GM19239 (cell line): ENCODE measurements at regions not wholly inside any gene's neighbourhood (a gene's known extent, or its start where the extent isn't known, plus 50 kb on each side); places are given as distances from the start of the nearest gene placed in this dataset.
"Not testable (repeated sequence)": the region's sequence is repeated elsewhere in the genome, so short reads cannot be mapped to it uniquely, and the experiment has no call there.

Experiments
- DNase-seq: peaks from one replicate; pipeline ENCODE4 v3.0.0; 2011; ENCODE audit warnings: low spot score; ENCODE audit not compliant: insufficient read length
- FAIRE-seq: peaks from 2 replicates; lab custom pipeline; 2011; peaks lifted over from hg19 to GRCh38; lab: Jason Lieb, UNC

DNA sequence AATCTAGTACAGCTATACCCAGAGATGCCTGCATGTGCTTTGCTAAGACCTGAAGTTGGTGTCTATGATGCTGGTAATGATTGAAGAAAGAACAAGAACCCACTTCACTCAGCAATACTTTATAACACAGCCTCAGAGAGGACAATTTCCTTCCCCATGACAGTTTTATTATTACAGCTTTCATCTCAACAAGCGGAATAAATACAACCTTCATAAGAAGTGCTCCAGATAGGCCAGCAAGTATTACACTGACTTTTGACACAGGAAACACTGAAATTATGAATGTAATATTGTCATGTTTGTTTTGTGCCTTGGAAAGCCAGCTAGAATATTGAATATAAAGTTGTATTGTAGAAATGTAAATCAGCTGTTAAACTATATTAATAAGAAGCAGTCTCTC is 557.4 kb upstream of the ARPP21 start:
- DNase-seq: no peak

DNA sequence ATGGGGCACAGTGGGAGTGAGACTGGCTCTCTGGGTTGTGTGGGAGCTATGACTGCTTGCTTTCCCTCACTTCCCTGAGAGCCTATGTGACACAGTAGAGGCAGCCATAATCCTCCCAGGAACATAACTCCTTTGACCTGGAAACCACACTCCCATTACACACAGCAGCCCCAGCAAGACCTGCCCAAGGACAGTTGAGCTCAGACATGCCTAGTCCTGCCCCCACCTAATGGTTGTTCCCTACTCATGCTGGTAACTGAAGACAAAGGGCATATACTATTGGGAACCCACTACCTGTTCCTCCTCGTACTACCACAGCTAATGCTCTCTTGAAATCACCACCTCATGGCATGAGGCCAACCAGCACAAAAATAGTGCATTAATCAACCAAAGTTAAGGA is 550.4 kb upstream of the ARPP21 start:
- DNase-seq: no peak
- FAIRE-seq: no peak

More for the DNA sequence above, 557.4 kb upstream of the ARPP21 start:
- FAIRE-seq: no peak

DNA sequence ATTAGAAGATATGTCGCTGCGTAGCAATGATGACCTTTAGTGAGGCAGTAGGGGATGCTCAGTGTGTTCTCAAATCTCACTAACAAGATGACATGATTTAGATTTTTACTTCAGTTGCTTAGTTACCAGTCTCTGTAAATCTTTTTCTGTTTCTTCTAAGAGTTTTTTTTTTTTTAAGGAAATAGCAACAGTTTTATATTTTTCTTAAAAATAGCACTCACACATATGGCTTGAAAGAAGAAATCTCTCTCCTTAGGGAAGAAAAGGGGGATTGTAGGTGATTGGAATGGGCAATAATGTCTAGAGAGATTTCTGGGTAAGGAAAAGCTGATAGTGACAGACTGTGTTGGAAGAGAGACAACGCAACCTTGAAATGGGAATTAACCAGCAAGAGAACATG is 524.6 kb upstream of the ARPP21 start:
- FAIRE-seq (no peak), DNase-seq (no peak)

DNA sequence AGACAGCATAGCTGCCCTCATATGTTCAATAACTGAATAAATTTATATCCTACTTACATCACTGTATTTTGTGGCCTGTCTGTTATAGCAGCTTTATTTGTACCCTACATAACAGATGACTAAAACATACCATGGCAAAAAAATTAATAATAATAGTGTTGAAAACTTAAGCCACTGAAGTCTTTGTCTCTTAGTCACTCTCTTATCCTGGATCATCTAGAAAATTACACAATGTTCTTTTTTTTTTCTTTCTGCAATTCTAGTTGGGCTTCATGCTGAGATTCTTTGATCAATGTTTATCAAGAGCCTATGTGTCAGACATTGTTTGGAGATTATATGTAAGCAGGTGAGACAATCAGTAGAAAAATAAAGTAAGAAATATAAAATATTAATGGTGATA is 519.3 kb upstream of the ARPP21 start:
- DNase-seq (no peak), FAIRE-seq (no peak)

DNA sequence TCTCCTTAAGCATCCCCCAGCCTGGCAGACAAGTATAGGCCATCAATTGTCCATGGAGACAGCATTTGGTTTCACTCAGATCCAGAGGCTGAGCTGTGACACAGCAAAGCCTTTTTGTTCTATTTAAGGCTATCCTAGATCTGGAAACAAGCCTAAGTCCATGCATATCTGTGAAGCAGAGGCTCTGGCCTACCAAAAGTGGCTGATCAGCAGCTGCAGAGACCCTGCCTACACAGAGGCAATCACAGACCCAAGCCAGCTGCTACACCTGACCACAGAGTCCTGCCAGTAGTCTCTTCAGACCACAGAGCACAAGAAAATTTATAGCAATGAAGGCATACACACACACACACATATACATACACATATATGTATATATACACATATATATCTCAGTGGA is 501.7 kb upstream of the ARPP21 start:
- no peak for FAIRE-seq
- no peak for DNase-seq

DNA sequence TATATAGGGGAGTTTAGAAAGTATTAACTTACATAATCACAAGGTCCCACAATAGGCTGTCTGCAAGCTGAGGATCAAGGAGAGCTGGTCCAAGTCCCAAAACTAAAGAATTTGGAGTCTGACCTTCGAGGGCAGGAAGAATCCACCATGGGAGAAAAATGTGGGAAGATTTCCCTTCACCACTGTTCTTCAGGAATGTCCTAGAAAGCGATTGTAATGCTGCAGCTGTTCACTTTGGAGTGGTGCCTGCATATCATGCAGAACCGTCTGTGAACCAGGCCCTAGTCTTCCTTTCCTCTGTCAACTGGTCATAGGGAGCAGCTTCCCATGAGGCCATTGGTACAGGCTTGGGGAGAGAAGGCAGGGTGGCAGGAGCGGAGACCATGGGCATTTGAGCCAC is 497.9 kb upstream of the ARPP21 start:
- DNase-seq (no peak), FAIRE-seq (no peak)

DNA sequence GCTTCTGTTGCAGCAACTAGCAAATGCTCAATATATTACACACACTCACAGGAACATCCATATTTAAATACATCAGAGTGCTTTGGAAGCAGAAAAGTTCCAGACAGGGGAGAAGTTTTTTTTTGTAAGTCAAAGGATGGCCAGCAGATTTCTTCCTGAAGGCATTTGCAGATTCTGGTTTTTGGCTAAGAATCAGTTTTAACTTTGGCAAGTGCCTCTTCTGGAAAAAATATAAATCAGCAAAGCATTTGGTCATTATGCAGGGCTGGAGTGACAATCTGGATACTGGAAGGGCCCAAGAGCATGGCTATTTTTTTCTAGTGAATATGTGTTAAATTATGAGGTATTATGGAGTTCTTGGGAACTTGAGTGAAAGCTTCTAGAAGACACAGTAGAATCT is 495.3 kb upstream of the ARPP21 start:
- FAIRE-seq: no peak

DNA sequence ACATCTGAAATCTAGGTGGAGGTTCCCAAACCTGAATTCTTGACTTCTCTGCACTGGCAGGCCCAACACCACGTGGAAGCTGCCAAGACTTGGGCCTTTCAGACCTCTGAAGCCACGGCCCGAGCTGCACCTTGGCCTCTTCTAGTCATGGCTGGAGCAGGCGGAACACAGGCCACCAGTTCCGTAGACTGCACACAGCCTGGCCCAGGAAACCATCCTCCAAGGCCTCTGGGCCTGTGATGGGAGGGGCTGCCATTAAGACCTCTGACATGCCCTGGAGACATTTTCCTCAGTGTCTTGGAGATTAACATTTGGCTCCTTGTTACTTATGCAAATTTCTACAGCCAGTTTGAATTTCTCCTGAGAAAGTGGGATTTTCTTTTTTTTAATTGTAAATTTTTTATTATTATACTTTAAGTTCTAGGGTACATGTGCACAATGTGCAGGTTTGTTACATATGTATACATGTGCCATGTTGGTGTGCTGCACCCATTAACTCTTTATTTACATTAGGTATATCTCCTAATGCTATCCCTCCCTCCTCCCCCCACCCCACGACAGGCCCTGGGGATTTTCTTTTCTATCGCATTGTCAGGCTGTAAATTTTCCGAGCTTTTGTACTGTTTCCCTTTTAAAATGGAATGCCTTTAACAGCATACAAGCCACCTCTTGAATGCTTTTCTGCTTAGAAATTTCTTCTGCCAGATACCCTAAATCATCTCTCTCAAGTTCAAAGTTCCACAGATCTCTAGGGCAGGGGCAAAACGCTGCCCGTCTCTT is 492.9 kb upstream of the ARPP21 start:
- not testable (repeated sequence) for FAIRE-seq, DNase-seq

More for the DNA sequence above, 495.3 kb upstream of the ARPP21 start:
- DNase-seq: no peak

DNA sequence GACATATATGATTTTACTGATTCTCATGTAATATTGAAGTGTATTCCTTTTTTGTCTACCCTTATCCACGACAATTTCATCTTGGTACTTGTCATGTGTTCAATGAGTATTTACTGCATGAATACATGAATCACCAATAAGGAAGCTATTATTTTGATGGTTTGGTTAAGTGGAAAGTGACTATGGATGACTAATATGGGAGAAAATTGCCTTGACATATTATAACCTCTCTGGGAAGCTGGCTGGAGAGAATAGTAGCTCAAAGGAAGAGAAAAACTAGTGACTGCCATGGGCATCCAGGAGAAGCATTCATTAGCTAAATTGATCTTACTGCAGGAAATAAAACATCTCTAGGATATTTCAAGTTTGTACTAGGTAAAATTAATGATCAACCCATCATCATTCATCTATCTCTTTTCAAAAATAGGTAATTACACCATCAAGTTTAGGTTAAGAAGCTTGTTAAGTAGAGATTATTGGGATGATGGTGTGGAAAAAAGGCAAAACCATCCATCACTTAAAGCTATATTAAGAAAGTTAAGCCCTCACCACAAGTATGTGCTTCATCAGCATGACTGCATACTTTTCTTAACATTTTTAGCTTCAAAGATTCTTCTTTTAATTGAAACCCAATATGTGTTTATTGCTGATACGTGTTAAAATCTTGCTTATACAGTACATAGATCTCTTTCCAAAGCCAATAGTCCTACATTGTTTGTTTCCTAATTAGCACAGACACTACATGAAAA is 455.2 kb upstream of the ARPP21 start:
- FAIRE-seq (no peak), DNase-seq (no peak)

DNA sequence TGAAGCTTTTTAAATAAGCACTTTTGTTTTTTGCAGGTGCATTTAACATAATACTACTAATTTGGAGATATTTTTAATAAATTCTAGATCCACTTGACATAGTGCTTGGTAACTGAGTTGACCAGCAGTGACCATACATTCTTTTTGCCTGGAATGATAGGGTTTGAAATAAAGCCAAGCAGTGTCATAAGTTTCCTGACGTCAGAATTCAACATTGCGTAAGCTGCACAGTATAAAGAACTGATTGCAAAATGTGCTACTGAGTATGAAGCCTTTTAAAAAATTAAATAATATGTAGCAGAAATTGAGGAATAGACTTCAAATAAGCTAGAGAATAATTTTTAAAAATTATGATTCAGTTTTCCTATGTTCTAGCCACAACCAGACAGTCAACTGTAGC is 454.6 kb upstream of the ARPP21 start:
- FAIRE-seq (no peak), DNase-seq (no peak)

DNA sequence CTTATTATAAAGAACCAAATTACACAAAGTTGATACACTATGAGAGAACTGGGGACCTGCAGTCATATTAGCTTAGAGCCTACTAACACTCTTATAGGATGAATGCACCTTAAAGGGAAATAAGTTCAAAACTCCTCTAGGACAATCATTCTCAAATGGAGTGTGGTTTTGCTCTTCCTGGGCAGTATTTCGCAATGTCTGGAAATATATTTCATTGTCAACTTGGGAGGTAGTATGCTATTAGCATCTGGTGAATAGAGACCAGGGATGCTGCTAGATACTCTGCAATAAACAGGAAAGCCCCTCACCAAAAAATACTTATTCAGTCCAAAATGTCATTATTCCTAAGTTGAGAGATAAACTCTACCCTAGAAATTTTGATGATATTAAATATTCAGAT is 451.4 kb upstream of the ARPP21 start:
- FAIRE-seq: no peak

DNA sequence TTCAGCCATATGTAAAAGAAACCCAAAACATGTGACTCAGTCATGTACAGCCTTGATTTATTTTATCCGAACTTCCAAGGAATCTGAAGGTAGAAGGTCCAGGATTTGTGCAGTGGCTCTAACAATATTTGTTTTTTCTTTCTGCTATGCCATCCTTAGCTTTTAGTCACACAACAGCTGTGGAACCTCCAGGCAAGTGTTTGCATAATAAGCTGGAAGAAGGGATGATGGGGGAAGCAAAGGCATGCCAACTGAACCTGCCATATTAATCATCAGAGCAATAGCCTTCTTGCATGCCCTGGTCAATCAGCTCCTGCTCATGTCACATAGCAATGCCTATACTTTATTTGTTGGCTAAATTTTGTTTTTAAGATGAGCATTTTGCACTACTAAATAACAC is 444.7 kb upstream of the ARPP21 start:
- DNase-seq (no peak), FAIRE-seq (no peak)

More for the DNA sequence above, 451.4 kb upstream of the ARPP21 start:
- no peak for DNase-seq

DNA sequence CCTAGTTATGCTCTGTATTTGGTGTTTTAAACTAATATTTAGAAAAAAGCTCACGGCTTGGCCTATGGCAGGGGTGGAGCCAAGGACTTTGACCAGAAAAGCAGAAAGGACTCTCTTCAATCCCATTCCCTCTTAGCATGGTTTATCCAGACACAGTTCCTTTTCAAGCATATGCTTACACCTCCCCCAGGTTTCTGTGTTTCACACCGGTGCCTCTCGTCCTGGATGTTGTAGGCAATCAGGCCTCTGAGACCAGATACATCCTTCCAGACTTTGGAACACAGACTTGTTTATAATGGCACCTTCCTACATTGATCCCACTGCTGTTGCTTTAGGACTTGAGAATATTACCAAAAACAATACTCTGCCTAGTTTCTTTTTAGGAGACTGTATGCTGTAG is 440.5 kb upstream of the ARPP21 start:
- no peak for FAIRE-seq
- no peak for DNase-seq

DNA sequence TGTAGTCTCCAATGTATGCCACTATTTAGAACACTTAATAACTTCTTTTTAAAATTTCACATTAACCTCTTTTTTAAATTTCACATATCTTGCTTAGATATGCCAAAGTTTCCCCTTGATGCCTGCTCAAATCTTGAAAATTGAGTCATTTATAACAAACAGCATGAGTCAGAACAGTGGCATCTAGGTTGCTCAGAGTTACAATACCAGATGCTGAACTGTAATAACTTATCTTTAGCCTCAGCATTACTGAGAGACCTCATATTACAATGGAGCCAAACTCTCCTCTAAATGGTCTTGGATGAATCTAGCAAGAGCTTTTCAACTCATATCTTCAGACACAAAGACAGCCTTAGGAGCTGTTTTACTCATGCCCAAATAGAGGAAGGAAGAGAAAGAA is 439.3 kb upstream of the ARPP21 start:
- FAIRE-seq (no peak), DNase-seq (no peak)

DNA sequence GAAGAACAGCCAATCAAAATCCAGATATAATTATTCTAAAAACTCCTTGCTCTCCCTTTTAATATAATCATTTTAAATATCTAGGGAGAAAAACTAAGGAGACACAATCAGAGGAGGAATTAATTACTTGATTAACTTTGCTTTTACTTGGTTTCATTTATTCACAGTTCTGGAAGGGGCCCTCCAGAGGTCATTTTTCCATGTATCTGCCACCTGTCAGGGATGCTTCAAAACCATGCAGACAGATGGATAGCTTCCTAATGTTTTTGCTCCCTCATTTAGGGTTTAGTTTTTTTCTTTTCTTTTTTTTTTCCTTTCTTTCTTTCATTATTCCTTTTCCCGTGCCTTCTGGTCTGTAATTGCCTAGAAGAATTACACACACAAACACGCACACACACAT is 438.1 kb upstream of the ARPP21 start:
- FAIRE-seq (no peak), DNase-seq (no peak)

DNA sequence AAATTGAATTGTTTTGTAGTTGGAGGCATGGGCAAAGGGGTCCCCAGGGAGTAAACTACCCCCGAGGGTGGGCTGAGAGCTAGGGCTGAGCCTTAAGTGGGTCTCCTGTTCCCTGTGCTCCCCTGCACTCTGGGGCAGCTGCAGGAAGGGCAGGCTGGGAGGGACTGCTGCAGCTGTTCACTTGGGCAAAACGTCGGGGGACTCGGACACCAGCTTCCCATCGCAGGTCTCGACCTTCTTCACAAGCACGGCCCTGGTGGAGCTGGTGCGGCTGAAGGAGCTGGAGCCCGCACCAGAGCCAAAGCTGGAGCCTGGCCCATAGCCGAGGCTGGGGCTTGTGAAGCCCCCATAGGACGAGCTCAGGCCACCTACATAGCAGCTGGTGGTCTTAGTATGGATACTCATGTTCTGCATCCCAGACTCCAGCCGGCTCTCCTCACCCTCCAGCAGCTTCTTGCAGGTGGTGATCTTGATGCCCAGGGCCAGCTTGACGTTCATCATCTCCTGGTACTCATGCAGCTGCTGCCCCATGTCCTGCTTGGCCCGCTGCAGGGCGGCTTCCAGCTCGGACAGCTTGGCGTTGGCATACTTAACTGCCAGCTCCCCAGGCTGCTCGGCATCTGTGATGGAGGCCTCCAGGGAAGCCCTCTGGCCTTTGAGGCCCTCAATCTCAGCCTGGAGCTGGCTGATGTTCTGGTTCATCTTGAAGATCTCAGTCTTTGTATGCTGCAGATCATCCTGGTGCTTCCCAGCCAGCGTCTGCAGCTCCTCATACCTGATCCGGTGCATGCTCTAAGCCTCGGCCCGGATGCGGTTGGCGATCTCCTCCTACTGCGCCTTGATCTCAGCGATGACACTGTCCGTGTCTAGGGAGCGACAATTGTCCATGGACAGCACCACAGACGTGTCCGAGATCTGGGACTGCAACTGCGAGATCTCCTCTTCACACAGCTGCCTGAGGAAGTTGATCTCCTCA is 423.5 kb upstream of the ARPP21 start:
- DNase-seq: no peak
- no peak for FAIRE-seq

DNA sequence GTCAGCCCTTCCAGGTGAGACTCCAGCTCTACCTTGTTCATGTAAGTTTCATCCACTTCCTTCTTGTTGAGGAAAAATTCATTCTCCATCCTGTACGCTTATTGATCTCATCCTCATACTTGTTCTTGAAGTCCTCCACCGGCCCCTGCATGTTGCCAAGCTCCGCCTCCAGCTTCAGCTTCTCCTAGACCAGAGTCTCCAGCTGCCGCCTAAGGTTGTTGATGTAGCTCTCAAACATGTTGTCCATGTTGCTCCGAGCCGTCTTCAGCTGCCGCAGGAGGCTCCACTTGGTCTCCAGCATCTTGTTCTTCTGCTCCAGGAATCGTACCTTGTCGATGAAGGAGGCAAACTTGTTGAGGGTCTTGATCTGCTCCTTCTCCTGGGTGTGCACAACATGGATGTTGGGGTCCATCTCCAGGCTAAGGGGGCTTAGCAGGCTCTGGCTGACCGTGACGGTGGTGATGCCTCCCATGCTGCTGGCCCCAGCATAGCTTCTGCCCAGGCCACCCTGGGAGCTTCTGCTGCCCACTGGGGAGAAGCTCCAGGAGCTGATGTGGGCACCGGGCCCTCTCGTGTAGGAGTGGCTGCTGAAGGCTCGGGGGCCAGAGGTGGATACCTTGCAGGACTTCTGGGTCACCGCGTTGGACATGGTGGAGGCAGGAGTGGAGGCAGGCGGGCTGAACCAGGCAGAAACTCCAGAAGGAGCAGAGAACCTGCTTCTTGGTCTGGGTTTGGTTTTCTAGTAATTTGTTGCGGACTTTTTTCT is 422.6 kb upstream of the ARPP21 start:
- DNase-seq (no peak), FAIRE-seq (no peak)

DNA sequence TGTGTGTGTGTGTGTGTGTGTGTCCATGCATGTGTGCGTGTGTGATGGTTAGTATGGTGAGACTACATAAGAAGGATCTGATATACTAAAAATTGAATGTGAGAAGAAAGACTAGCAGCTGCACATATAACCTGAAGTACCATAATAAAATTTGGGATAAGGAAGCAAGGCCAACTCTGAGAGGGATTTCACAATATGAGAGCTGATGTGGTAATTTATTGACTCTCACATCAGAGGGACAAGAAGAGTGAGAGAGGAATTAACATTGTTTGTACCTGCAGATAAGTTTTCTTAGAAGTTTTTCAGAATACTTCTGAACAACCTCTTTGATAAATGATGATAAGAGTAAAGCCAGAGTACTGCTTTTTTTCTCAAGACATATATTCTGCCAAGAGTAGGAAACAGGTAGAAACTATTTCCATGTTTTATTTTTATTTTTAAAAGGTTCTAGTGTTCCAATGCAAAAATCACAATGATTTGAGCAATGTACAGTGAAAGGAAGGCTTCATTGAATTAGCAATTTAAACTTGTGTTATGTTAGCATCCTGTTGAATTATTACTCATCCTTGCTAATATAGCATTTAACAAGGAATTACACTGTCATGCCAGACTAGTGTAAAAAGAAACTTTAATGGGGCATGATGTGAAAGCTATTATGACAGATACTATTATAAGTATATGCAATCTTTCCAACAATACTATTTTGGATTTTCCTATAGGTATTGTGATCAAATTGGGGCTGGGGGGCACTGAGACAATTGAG is 415.5 kb upstream of the ARPP21 start:
- FAIRE-seq: no peak
- no peak for DNase-seq
